ENCODE measurements at regions not wholly inside any gene's neighbourhood (a gene's known extent, or its start where the extent isn't known, plus 50 kb on each side); places are given as distances from the start of the nearest gene placed in this dataset.

GRCh38 chr10:85231534-85232270 lies 903.3 kb downstream of the CCSER2 start:
- TF ChIP-seq, protein P1, sequence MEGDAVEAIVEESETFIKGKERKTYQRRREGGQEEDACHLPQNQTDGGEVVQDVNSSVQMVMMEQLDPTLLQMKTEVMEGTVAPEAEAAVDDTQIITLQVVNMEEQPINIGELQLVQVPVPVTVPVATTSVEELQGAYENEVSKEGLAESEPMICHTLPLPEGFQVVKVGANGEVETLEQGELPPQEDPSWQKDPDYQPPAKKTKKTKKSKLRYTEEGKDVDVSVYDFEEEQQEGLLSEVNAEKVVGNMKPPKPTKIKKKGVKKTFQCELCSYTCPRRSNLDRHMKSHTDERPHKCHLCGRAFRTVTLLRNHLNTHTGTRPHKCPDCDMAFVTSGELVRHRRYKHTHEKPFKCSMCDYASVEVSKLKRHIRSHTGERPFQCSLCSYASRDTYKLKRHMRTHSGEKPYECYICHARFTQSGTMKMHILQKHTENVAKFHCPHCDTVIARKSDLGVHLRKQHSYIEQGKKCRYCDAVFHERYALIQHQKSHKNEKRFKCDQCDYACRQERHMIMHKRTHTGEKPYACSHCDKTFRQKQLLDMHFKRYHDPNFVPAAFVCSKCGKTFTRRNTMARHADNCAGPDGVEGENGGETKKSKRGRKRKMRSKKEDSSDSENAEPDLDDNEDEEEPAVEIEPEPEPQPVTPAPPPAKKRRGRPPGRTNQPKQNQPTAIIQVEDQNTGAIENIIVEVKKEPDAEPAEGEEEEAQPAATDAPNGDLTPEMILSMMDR (conservative IDR thresholded peaks at IDR 0.05; ENCODE audit: low read depth in 2 of 2): no peak
- no peak for TF ChIP-seq JUNB (IDR thresholded peaks at IDR 0.05; ENCODE audit: unreplicated experiment)
- TF ChIP-seq POLR2AphosphoS5 (IDR thresholded peaks at IDR 0.05; ENCODE audit: low read depth): no peak
- TF ChIP-seq EZH2phosphoT487 (IDR thresholded peaks at IDR 0.05; ENCODE audit: unreplicated experiment): no peak
- TF ChIP-seq, protein P2, sequence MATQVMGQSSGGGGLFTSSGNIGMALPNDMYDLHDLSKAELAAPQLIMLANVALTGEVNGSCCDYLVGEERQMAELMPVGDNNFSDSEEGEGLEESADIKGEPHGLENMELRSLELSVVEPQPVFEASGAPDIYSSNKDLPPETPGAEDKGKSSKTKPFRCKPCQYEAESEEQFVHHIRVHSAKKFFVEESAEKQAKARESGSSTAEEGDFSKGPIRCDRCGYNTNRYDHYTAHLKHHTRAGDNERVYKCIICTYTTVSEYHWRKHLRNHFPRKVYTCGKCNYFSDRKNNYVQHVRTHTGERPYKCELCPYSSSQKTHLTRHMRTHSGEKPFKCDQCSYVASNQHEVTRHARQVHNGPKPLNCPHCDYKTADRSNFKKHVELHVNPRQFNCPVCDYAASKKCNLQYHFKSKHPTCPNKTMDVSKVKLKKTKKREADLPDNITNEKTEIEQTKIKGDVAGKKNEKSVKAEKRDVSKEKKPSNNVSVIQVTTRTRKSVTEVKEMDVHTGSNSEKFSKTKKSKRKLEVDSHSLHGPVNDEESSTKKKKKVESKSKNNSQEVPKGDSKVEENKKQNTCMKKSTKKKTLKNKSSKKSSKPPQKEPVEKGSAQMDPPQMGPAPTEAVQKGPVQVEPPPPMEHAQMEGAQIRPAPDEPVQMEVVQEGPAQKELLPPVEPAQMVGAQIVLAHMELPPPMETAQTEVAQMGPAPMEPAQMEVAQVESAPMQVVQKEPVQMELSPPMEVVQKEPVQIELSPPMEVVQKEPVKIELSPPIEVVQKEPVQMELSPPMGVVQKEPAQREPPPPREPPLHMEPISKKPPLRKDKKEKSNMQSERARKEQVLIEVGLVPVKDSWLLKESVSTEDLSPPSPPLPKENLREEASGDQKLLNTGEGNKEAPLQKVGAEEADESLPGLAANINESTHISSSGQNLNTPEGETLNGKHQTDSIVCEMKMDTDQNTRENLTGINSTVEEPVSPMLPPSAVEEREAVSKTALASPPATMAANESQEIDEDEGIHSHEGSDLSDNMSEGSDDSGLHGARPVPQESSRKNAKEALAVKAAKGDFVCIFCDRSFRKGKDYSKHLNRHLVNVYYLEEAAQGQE (IDR thresholded peaks at IDR 0.05; ENCODE audit: unreplicated experiment): no peak
- no peak for TF ChIP-seq CREB1 (CRISPR knock-in tag; IDR thresholded peaks at IDR 0.05; ENCODE audit: low read depth)
- TF ChIP-seq EZH2 (IDR thresholded peaks at IDR 0.05; ENCODE audit: low read depth, unreplicated experiment): no peak

All from GM23338 (cell line).